ENCODE measurements at regions not wholly inside any gene's neighbourhood (a gene's known extent, or its start where the extent isn't known, plus 50 kb on each side); places are given as distances from the start of the nearest gene placed in this dataset.

- H3K27me3 Mint-ChIP-seq: peaks cover 1 to 6% of the 10 kb centered on the region in 2 donors
- no peaks in the 10 kb centered on the region for H3K9me3 Mint-ChIP-seq
- Histone ChIP-seq H3K4me1 (ENCODE audit: insufficient read depth, low read length) (no peaks in the 10 kb centered on the region), H3K36me3 (ENCODE audit: insufficient read depth, low read length) (no peaks in the 10 kb centered on the region), H3K4me3 (ENCODE audit: low read length) (no peak overlapping the region), H3K9me3 (ENCODE audit: low read length) (no peaks in the 10 kb centered on the region), H3K27me3 (ENCODE audit: insufficient read depth, low read length, poor library complexity, severe bottlenecking) (no peaks in the 10 kb centered on the region), H3K27ac (ENCODE audit: low read depth, low read length) (no peak overlapping the region)
- H3K27ac Mint-ChIP-seq: no peak overlapping the region
- no peak overlapping the region for H3K4me3 Mint-ChIP-seq
- no peaks in the 10 kb centered on the region for H3K4me1 Mint-ChIP-seq
- CTCF ChIA-PET: no interaction called here
- no peaks in the 10 kb centered on the region for H3K36me3 Mint-ChIP-seq
- POLR2A ChIA-PET: no interaction called here
- no peak for DNase-seq
These were observed 82.1 kb downstream of the PDGFA start for GRCh38 chr7:437329-438251.

GRCh38 chr7:438361-438760 is 81.3 kb downstream of the PDGFA start:
- Mint-ChIP-seq H3K27me3 (peaks cover 1 to 6% of the 10 kb centered on the region in 2 donors), H3K9me3 (no peaks in the 10 kb centered on the region), H3K4me1 (no peaks in the 10 kb centered on the region), H3K36me3 (no peaks in the 10 kb centered on the region), H3K4me3 (no peak overlapping the region), H3K27ac (no peak overlapping the region)
- no peak for DNase-seq
- ChIA-PET CTCF (no interaction called here), POLR2A (no interaction called here)
- Histone ChIP-seq H3K4me3 (ENCODE audit: low read length) (no peak overlapping the region), H3K27me3 (ENCODE audit: insufficient read depth, low read length, poor library complexity, severe bottlenecking) (no peaks in the 10 kb centered on the region), H3K9me3 (ENCODE audit: low read length) (no peaks in the 10 kb centered on the region), H3K27ac (ENCODE audit: low read depth, low read length) (no peak overlapping the region), H3K4me1 (ENCODE audit: insufficient read depth, low read length) (no peaks in the 10 kb centered on the region), H3K36me3 (ENCODE audit: insufficient read depth, low read length) (no peaks in the 10 kb centered on the region)

GRCh38 chr7:438916-439315 is 80.7 kb downstream of the PDGFA start:
- Histone ChIP-seq H3K27ac (ENCODE audit: low read depth, low read length) (no peak overlapping the region), H3K9me3 (ENCODE audit: low read length) (no peaks in the 10 kb centered on the region), H3K27me3 (ENCODE audit: insufficient read depth, low read length, poor library complexity, severe bottlenecking) (no peaks in the 10 kb centered on the region), H3K4me3 (ENCODE audit: low read length) (no peak overlapping the region), H3K36me3 (ENCODE audit: insufficient read depth, low read length) (no peaks in the 10 kb centered on the region), H3K4me1 (ENCODE audit: insufficient read depth, low read length) (no peaks in the 10 kb centered on the region)
- POLR2A ChIA-PET: no interaction called here
- H3K9me3 Mint-ChIP-seq: no peaks in the 10 kb centered on the region
- H3K4me1 Mint-ChIP-seq: no peaks in the 10 kb centered on the region
- CTCF ChIA-PET: no interaction called here
- no peak for DNase-seq
- H3K27me3 Mint-ChIP-seq: peaks cover 1 to 6% of the 10 kb centered on the region in 2 donors
- H3K36me3 Mint-ChIP-seq: no peaks in the 10 kb centered on the region
- H3K27ac Mint-ChIP-seq: no peak overlapping the region
- no peak overlapping the region for H3K4me3 Mint-ChIP-seq

GRCh38 chr7:440059-440749 is 79.4 kb downstream of the PDGFA start:
- H3K27me3 ChIP-seq (ENCODE audit: insufficient read depth, low read length, poor library complexity, severe bottlenecking): no peaks in the 10 kb centered on the region
- POLR2A ChIA-PET: no interaction called here
- CTCF ChIA-PET: no interaction called here
- Mint-ChIP-seq H3K4me1 (no peaks in the 10 kb centered on the region), H3K27me3 (peaks cover 1 to 5% of the 10 kb centered on the region in 2 donors), H3K27ac (no peak overlapping the region), H3K36me3 (no peaks in the 10 kb centered on the region), H3K9me3 (no peaks in the 10 kb centered on the region), H3K4me3 (no peak overlapping the region)
- H3K27ac ChIP-seq (ENCODE audit: low read depth, low read length): no peak overlapping the region
- no peaks in the 10 kb centered on the region for H3K36me3 ChIP-seq (ENCODE audit: insufficient read depth, low read length)
- H3K4me1 ChIP-seq (ENCODE audit: insufficient read depth, low read length): no peaks in the 10 kb centered on the region
- DNase-seq: no peak
- H3K9me3 ChIP-seq (ENCODE audit: low read length): no peaks in the 10 kb centered on the region
- H3K4me3 ChIP-seq (ENCODE audit: low read length): no peak overlapping the region

GRCh38 chr7:441684-442421 is 77.8 kb downstream of the PDGFA start:
- ChIA-PET POLR2A (interaction anchor here (0.5 kb wide), 1 partner anchor 174 kb away, joined by 5 read pairs; no protein-coding TSS in a partner anchor), CTCF (no interaction called here)
- no peak overlapping the region for H3K27ac Mint-ChIP-seq

GRCh38 chr7:442457-442856 is 77.2 kb downstream of the PDGFA start:
- H3K9me3 Mint-ChIP-seq: no peaks in the 10 kb centered on the region
- ChIA-PET POLR2A (no interaction called here), CTCF (no interaction called here)
- H3K4me1 Mint-ChIP-seq: no peaks in the 10 kb centered on the region
- no peak for DNase-seq
- Histone ChIP-seq H3K4me3 (ENCODE audit: low read length) (no peak overlapping the region), H3K27ac (ENCODE audit: low read depth, low read length) (no peak overlapping the region), H3K4me1 (ENCODE audit: insufficient read depth, low read length) (no peaks in the 10 kb centered on the region), H3K27me3 (ENCODE audit: insufficient read depth, low read length, poor library complexity, severe bottlenecking) (no peaks in the 10 kb centered on the region), H3K9me3 (ENCODE audit: low read length) (no peaks in the 10 kb centered on the region), H3K36me3 (ENCODE audit: insufficient read depth, low read length) (no peaks in the 10 kb centered on the region)
- no peaks in the 10 kb centered on the region for H3K36me3 Mint-ChIP-seq
- no peak overlapping the region for H3K27ac Mint-ChIP-seq
- no peak overlapping the region for H3K4me3 Mint-ChIP-seq
- H3K27me3 Mint-ChIP-seq: peaks cover 0 to 1% of the 10 kb centered on the region in 2 donors

More at GRCh38 chr7:441684-442421, 77.8 kb downstream of the PDGFA start:
- Histone ChIP-seq H3K36me3 (ENCODE audit: insufficient read depth, low read length) (no peaks in the 10 kb centered on the region), H3K4me1 (ENCODE audit: insufficient read depth, low read length) (no peaks in the 10 kb centered on the region), H3K27ac (ENCODE audit: low read depth, low read length) (no peak overlapping the region), H3K27me3 (ENCODE audit: insufficient read depth, low read length, poor library complexity, severe bottlenecking) (no peaks in the 10 kb centered on the region), H3K9me3 (ENCODE audit: low read length) (no peaks in the 10 kb centered on the region), H3K4me3 (ENCODE audit: low read length) (no peak overlapping the region)
- Mint-ChIP-seq H3K27me3 (peaks cover 0 to 1% of the 10 kb centered on the region in 2 donors), H3K4me1 (no peaks in the 10 kb centered on the region), H3K9me3 (no peaks in the 10 kb centered on the region), H3K4me3 (no peak overlapping the region), H3K36me3 (no peaks in the 10 kb centered on the region)
- DNase-seq: no peak

- ChIA-PET CTCF (no interaction called here), POLR2A (no interaction called here)
- Histone ChIP-seq H3K27ac (ENCODE audit: low read depth, low read length) (no peak overlapping the region), H3K36me3 (ENCODE audit: insufficient read depth, low read length) (no peaks in the 10 kb centered on the region), H3K4me1 (ENCODE audit: insufficient read depth, low read length) (no peaks in the 10 kb centered on the region), H3K27me3 (ENCODE audit: insufficient read depth, low read length, poor library complexity, severe bottlenecking) (no peaks in the 10 kb centered on the region), H3K9me3 (ENCODE audit: low read length) (no peaks in the 10 kb centered on the region), H3K4me3 (ENCODE audit: low read length) (no peak overlapping the region)
- H3K4me1 Mint-ChIP-seq: no peaks in the 10 kb centered on the region
- no peaks in the 10 kb centered on the region for H3K9me3 Mint-ChIP-seq
- peaks cover 0 to 1% of the 10 kb centered on the region in 2 donors for H3K27me3 Mint-ChIP-seq
- no peak overlapping the region for H3K27ac Mint-ChIP-seq
- no peak overlapping the region for H3K4me3 Mint-ChIP-seq
- DNase-seq: no peak
- no peaks in the 10 kb centered on the region for H3K36me3 Mint-ChIP-seq
These were observed 76.3 kb downstream of the PDGFA start for GRCh38 chr7:443279-443833.

- H3K9me3 Mint-ChIP-seq: no peaks in the 10 kb centered on the region
- no peak for DNase-seq
- H3K4me1 Mint-ChIP-seq: peaks cover 0 to 7% (median 2%) of the 10 kb centered on the region in 3 donors
- no peaks in the 10 kb centered on the region for H3K9me3 ChIP-seq (ENCODE audit: low read length)
- H3K27me3 ChIP-seq (ENCODE audit: insufficient read depth, low read length, poor library complexity, severe bottlenecking): no peaks in the 10 kb centered on the region
- ChIA-PET CTCF (no interaction called here), POLR2A (no interaction called here)
- no peaks in the 10 kb centered on the region for H3K27me3 Mint-ChIP-seq
- no peaks in the 10 kb centered on the region for H3K4me1 ChIP-seq (ENCODE audit: insufficient read depth, low read length)
- no peak overlapping the region for H3K4me3 Mint-ChIP-seq
- H3K27ac ChIP-seq (ENCODE audit: low read depth, low read length): no peak overlapping the region
- H3K27ac Mint-ChIP-seq: no peak overlapping the region
- no peaks in the 10 kb centered on the region for H3K36me3 ChIP-seq (ENCODE audit: insufficient read depth, low read length)
- no peak overlapping the region for H3K4me3 ChIP-seq (ENCODE audit: low read length)
- H3K36me3 Mint-ChIP-seq: no peaks in the 10 kb centered on the region
These were observed 75.0 kb downstream of the PDGFA start for GRCh38 chr7:444606-445005.
